Activated CD8-positive, alpha-beta T cell treated with anti-CD3 and anti-CD28 coated beads for 36 hours (primary cell): ENCODE measurements at regions not wholly inside any gene's neighbourhood (a gene's known extent, or its start where the extent isn't known, plus 50 kb on each side); places are given as distances from the start of the nearest gene placed in this dataset.

ENCODE experiments used
- ATAC-seq: fragments of 200-7000 bp; cut with Tn5 transposase; one replicate; pipeline ENCODE4 v1.10.0; 2021; ENCODE audit warnings: mild to moderate bottlenecking, moderate library complexity
- CTCF ChIA-PET: fragments of 350-600 bp; sonication (Branson Sonifier 250); formaldehyde crosslinking; loops from one replicate; lab custom pipeline; 2021; ENCODE audit warnings: antibody characterized with exemption; lab: Charles Lee
- POLR2A ChIA-PET: fragments of 350-600 bp; sonication (Branson Sonifier 250); formaldehyde crosslinking; loops from one replicate; lab custom pipeline; 2021; ENCODE audit warnings: antibody characterized with exemption; lab: Charles Lee
- DNase-seq: peaks from one replicate; pipeline ENCODE4 v3.0.0-alpha.2; 2020
- H3K27ac Mint-ChIP-seq: one replicate; pipeline ENCODE4 v1.8.0; 2021; ENCODE audit warnings: mild to moderate bottlenecking, mixed read lengths
- H3K27me3 Mint-ChIP-seq: one replicate; pipeline ENCODE4 v1.8.0; 2021; ENCODE audit warnings: mixed read lengths
- H3K36me3 Mint-ChIP-seq: one replicate; pipeline ENCODE4 v1.8.0; 2021; ENCODE audit warnings: low read depth, mixed read lengths
- H3K4me1 Mint-ChIP-seq: one replicate; pipeline ENCODE4 v1.8.0; 2021; ENCODE audit warnings: low read depth, mixed read lengths
- H3K4me3 Mint-ChIP-seq: one replicate; pipeline ENCODE4 v1.8.0; 2021; ENCODE audit warnings: mild to moderate bottlenecking, moderate library complexity, mixed read lengths
- H3K9me3 Mint-ChIP-seq: one replicate; pipeline ENCODE4 v1.8.0; 2021; ENCODE audit warnings: mixed read lengths
- CTCF ChIP-seq: fragments of 200-600 bp; IDR thresholded peaks from one replicate; pipeline ENCODE4 v1.8.0; 2022; ENCODE audit warnings: antibody characterized with exemption, mild to moderate bottlenecking
- intact Hi-C: fragments of 100-400 bp; cut with micrococcal nuclease; formaldehyde crosslinking; loops from one replicate; pipeline ENCODE4 v1.10.0; 2022

- ATAC-seq (no peak), DNase-seq (no peak)
- Mint-ChIP-seq H3K4me1 (no peaks in the 10 kb centered on the region), H3K27me3 (no peaks in the 10 kb centered on the region), H3K9me3 (peaks cover 2% of the 10 kb centered on the region), H3K27ac (no peak overlapping the region), H3K4me3 (no peak overlapping the region), H3K36me3 (no peaks in the 10 kb centered on the region)
- ChIA-PET CTCF (no interaction called here), POLR2A (no interaction called here)
- no peak for TF ChIP-seq CTCF
- intact Hi-C loops: no loop called here
Observed at GRCh38 chr21:27823652-27824201, 856.8 kb upstream of the ADAMTS5 start.

GRCh38 chr21:27820342-27820741 lies 853.5 kb upstream of the ADAMTS5 start:
- H3K27me3 Mint-ChIP-seq: no peaks in the 10 kb centered on the region

GRCh38 chr21:27819299-27819698 lies 852.4 kb upstream of the ADAMTS5 start:
- no peak for TF ChIP-seq CTCF
- no peak for DNase-seq
- ChIA-PET POLR2A (no interaction called here), CTCF (no interaction called here)
- Mint-ChIP-seq H3K9me3 (peaks cover 2% of the 10 kb centered on the region), H3K36me3 (no peaks in the 10 kb centered on the region), H3K27ac (no peak overlapping the region), H3K27me3 (no peaks in the 10 kb centered on the region), H3K4me1 (no peaks in the 10 kb centered on the region), H3K4me3 (no peak overlapping the region)
- intact Hi-C loops: no loop called here
- ATAC-seq: no peak

More at GRCh38 chr21:27820342-27820741, 853.5 kb upstream of the ADAMTS5 start:
- intact Hi-C loops: no loop called here
- Mint-ChIP-seq H3K27ac (no peak overlapping the region), H3K4me3 (no peak overlapping the region), H3K36me3 (no peaks in the 10 kb centered on the region), H3K4me1 (no peaks in the 10 kb centered on the region), H3K9me3 (peaks cover 2% of the 10 kb centered on the region)
- POLR2A ChIA-PET: no interaction called here
- no peak for DNase-seq
- no peak for ATAC-seq
- no peak for TF ChIP-seq CTCF
- CTCF ChIA-PET: no interaction called here

- ATAC-seq (no peak), DNase-seq (no peak)
- intact Hi-C loops: no loop called here
- peaks cover under 1% of the 10 kb centered on the region for H3K9me3 Mint-ChIP-seq
- H3K4me1 Mint-ChIP-seq: no peaks in the 10 kb centered on the region
- TF ChIP-seq CTCF: no peak
- H3K27ac Mint-ChIP-seq: no peak overlapping the region
- no peaks in the 10 kb centered on the region for H3K36me3 Mint-ChIP-seq
- H3K27me3 Mint-ChIP-seq: no peaks in the 10 kb centered on the region
- ChIA-PET CTCF (no interaction called here), POLR2A (no interaction called here)
- no peak overlapping the region for H3K4me3 Mint-ChIP-seq
Observed at GRCh38 chr21:27818847-27819246, 852.0 kb upstream of the ADAMTS5 start.

GRCh38 chr21:27817902-27818623 lies 851.2 kb upstream of the ADAMTS5 start:
- DNase-seq (no peak), ATAC-seq (no peak)
- Mint-ChIP-seq H3K4me3 (no peak overlapping the region), H3K27me3 (no peaks in the 10 kb centered on the region), H3K4me1 (no peaks in the 10 kb centered on the region), H3K9me3 (no peaks in the 10 kb centered on the region), H3K36me3 (no peaks in the 10 kb centered on the region), H3K27ac (no peak overlapping the region)
- POLR2A ChIA-PET: no interaction called here
- no peak for TF ChIP-seq CTCF
- CTCF ChIA-PET: interaction anchor here (0.8 kb wide), 1 partner anchor 15 kb away, joined by 3 read pairs; no protein-coding TSS in a partner anchor
- intact Hi-C loops: no loop called here
